ENCODE measurements at regions not wholly inside any gene's neighbourhood (a gene's known extent, or its start where the extent isn't known, plus 50 kb on each side); places are given as distances from the start of the nearest gene placed in this dataset.

- Histone ChIP-seq H3K4me1 (ENCODE audit: control insufficient read depth, insufficient read depth, low read length) (no peaks in the 10 kb centered on the region), H2BK15ac (ENCODE audit: low read depth, low read length) (no peak overlapping the region), H4K91ac (ENCODE audit: insufficient read depth, low read depth, low read length) (no peak overlapping the region), H2BK20ac (ENCODE audit: low read depth, low read length) (no peak overlapping the region), H3K9me1 (ENCODE audit: insufficient read depth, low read length) (0 out of 2 replicates have a peak, but pooled peaks cover 3% of the 10 kb centered on the region), H4K20me1 (ENCODE audit: insufficient read depth, low read length) (no peaks in the 10 kb centered on the region), H3K4me3 (ENCODE audit: insufficient read depth, low read depth, low read length) (no peak overlapping the region), H3K4me2 (ENCODE audit: low read depth, low read length) (no peak overlapping the region), H3K9ac (ENCODE audit: low read depth, low read length) (no peak overlapping the region), H2BK120ac (ENCODE audit: low read depth, low read length) (no peak overlapping the region), H2AFZ (replicated peaks; ENCODE audit: low read length, poor library complexity) (no peak overlapping the region), H3K9me3 (ENCODE audit: control insufficient read depth, insufficient read depth, low read length) (peaks cover 4% of the 10 kb centered on the region), H3K27ac (ENCODE audit: insufficient read depth, low read length) (no peak overlapping the region), H3K14ac (replicated peaks; ENCODE audit: low read depth, low read length) (no peak overlapping the region), H2BK5ac (ENCODE audit: low read depth, low read length, poor library complexity, severe bottlenecking) (no peak overlapping the region), H4K5ac (ENCODE audit: low read depth, low read length) (no peak overlapping the region), H3K18ac (ENCODE audit: low read depth, low read length) (no peak overlapping the region), H2AK9ac (replicated peaks; ENCODE audit: low read depth, low read length, poor library complexity) (no peak overlapping the region), H4K8ac (ENCODE audit: low read depth in 2 of 2, low read length in 2 of 2) (no peak overlapping the region), H3K23ac (ENCODE audit: low read depth, low read length) (no peak overlapping the region), H3K79me1 (ENCODE audit: low read depth in 1 of 2, low read length in 2 of 2) (no peaks in the 10 kb centered on the region), H3K4ac (ENCODE audit: low read depth, low read length) (no peak overlapping the region), H3K56ac (ENCODE audit: extremely low read depth, insufficient read depth, low read length) (no peak overlapping the region), H3K27me3 (ENCODE audit: control insufficient read depth, insufficient read depth, low read length) (peaks cover 62% of the 10 kb centered on the region), H3K36me3 (ENCODE audit: control insufficient read depth, insufficient read depth, low read length) (no peaks in the 10 kb centered on the region), H2AK5ac (ENCODE audit: low read depth, low read length) (no peak overlapping the region)
- dilution Hi-C loops (cut with HindIII; ENCODE audit: low sequenced_read_pairs, unreplicated experiment): no loop called here
- ChIA-PET CTCF (no interaction called here), POLR2A (ENCODE audit: unreplicated experiment) (no interaction called here)
- in situ Hi-C loops (cut with MboI; ENCODE audit: low sequenced_read_pairs): no loop called here
- no TSS peak for BruUV-seq (replicated peaks)
- TF ChIP-seq MAZ (IDR thresholded peaks at IDR 0.05; ENCODE audit: borderline replicate concordance, low read depth, low read length): no peak
- no peak for TF ChIP-seq BHLHE40 (IDR thresholded peaks at IDR 0.05; ENCODE audit: low read depth, low read length)
- no peak for TF ChIP-seq FOS (IDR thresholded peaks at IDR 0.05; ENCODE audit: low read depth, low read length)
- no peak for TF ChIP-seq MXI1 (IDR thresholded peaks at IDR 0.05; ENCODE audit: borderline replicate concordance, low read depth, low read length)
- TF ChIP-seq MAFK (IDR thresholded peaks at IDR 0.05; ENCODE audit: low read depth, low read length): no peak
- TF ChIP-seq RAD21 (IDR thresholded peaks at IDR 0.05; ENCODE audit: low read length): no peak
- no peak for TF ChIP-seq USF2 (IDR thresholded peaks at IDR 0.05; ENCODE audit: low read depth, low read length)
- TF ChIP-seq ELK1 (IDR thresholded peaks at IDR 0.05; ENCODE audit: borderline replicate concordance, low read depth, low read length): no peak
- TF ChIP-seq RCOR1 (IDR thresholded peaks at IDR 0.05; ENCODE audit: insufficient replicate concordance, low read length): no peak
- no peak for TF ChIP-seq NFE2L2 (IDR thresholded peaks at IDR 0.05; ENCODE audit: low read depth, low read length)
- no peak for TF ChIP-seq POLR2A (IDR thresholded peaks at IDR 0.05; ENCODE audit: low read depth, low read length)
- TF ChIP-seq RFX5 (IDR thresholded peaks at IDR 0.05; ENCODE audit: low read depth, low read length): no peak
- no peak for TF ChIP-seq CEBPB (IDR thresholded peaks at IDR 0.05; ENCODE audit: low read depth, low read length)
- no peak for TF ChIP-seq SMC3 (IDR thresholded peaks at IDR 0.05; ENCODE audit: low read depth, low read length)
- no peak for TF ChIP-seq CTCF (conservative IDR thresholded peaks at IDR 0.05; ENCODE audit: low read depth, low read length)
- no peak for TF ChIP-seq CHD1 (IDR thresholded peaks at IDR 0.05; ENCODE audit: low read depth, low read length)
- intact Hi-C loops (cut with micrococcal nuclease): no loop called here
- DNase-seq (no peak), ATAC-seq (ENCODE audit: low read depth) (no peak)
- WGBS, 2 experiments (ENCODE audit: extremely low coverage in 2 of 2, insufficient read length in 1 of 2): no CpG with 5 or more reads among the region's 7 CpGs
These were observed 295.5 kb downstream of the RPLP1 start for GRCh38 chr15:69748131-69748530.
